Transverse colon (tissue), 4 donors: ENCODE measurements at regions not wholly inside any gene's neighbourhood (a gene's known extent, or its start where the extent isn't known, plus 50 kb on each side); places are given as distances from the start of the nearest gene placed in this dataset.

ENCODE experiments used
- EP300 ChIP-seq: sonication (generic); formaldehyde crosslinking; IDR thresholded peaks from one replicate; pipeline ENCODE4 v1.6.1; 2017; ENCODE audit warnings: antibody characterized with exemption, low read depth
- POLR2A ChIP-seq: fragments of 450-650 bp; IDR thresholded peaks from one replicate; pipeline ENCODE4 v1.6.1; 2016; ENCODE audit warnings: antibody characterized with exemption, mild to moderate bottlenecking, moderate library complexity
- POLR2AphosphoS5 ChIP-seq, 3 donors: sonication (generic); formaldehyde crosslinking; IDR thresholded peaks; one replicate each; pipeline ENCODE4 v1.6.1; 2016; ENCODE audit warnings: antibody characterized with exemption in 3 of 3
- TF ChIP-seq, protein P1 (sequence below), 5 experiments: fragments of 200-600 bp in 3 of 5; fragments of 450-650 bp in 2 of 5; sonication (generic) in 3 of 5; IDR thresholded peaks; 1 replicate in 2 of 5; 2 replicates in 3 of 5; pipeline ENCODE4 v1.5.1; 2016 to 2017; ENCODE audit warnings: antibody characterized with exemption in 5 of 5, inconsistent platforms in 3 of 5, mild to moderate bottlenecking in 2 of 5, moderate library complexity in 1 of 5

DNA sequence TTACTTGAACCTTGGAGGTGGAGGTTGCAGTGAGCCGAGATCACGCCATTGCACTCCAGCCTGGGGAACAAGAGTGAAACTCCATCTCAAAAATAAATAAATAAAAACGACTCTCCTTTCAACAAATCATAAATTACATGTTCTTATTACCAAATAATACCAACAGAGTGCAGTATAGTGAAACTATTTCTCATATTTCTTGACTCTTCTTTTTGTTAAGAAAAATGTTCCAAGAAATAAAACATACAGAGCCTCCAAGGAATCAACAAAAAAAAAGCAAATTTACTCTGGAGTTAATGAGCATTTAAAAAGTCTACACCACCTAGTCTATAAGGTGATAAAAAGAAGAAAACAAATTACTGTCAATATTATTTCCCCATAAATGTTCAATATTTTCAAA lies 188.8 kb downstream of the KLF12 start:
- TF ChIP-seq POLR2AphosphoS5 (IDR thresholded peaks at IDR 0.05) = no peak
- TF ChIP-seq EP300 = no peak
- TF ChIP-seq, protein P1, sequence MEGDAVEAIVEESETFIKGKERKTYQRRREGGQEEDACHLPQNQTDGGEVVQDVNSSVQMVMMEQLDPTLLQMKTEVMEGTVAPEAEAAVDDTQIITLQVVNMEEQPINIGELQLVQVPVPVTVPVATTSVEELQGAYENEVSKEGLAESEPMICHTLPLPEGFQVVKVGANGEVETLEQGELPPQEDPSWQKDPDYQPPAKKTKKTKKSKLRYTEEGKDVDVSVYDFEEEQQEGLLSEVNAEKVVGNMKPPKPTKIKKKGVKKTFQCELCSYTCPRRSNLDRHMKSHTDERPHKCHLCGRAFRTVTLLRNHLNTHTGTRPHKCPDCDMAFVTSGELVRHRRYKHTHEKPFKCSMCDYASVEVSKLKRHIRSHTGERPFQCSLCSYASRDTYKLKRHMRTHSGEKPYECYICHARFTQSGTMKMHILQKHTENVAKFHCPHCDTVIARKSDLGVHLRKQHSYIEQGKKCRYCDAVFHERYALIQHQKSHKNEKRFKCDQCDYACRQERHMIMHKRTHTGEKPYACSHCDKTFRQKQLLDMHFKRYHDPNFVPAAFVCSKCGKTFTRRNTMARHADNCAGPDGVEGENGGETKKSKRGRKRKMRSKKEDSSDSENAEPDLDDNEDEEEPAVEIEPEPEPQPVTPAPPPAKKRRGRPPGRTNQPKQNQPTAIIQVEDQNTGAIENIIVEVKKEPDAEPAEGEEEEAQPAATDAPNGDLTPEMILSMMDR (IDR thresholded peaks at IDR 0.05) = no peak
- TF ChIP-seq POLR2A = no peak
